LNCaP clone FGC (cell line): ENCODE measurements at regions not wholly inside any gene's neighbourhood (a gene's known extent, or its start where the extent isn't known, plus 50 kb on each side); places are given as distances from the start of the nearest gene placed in this dataset.

Experiments
- DNase-seq: peaks from one replicate; pipeline ENCODE4 v3.0.0-alpha.2; 2011; ENCODE audit warnings: low read depth
- H3K4me3 ChIP-seq: 2 replicates; pipeline ENCODE4 v1.5.1; 2011; ENCODE audit warnings: mild to moderate bottlenecking, low read depth, low read length, control low read depth
- TF ChIP-seq, protein P1 (sequence below): IDR thresholded peaks from 2 replicates; pipeline ENCODE4 v1.5.1; 2012; ENCODE audit warnings: mild to moderate bottlenecking; ENCODE audit not compliant: control insufficient read depth, insufficient read depth; ENCODE audit errors: extremely low read depth

DNA sequence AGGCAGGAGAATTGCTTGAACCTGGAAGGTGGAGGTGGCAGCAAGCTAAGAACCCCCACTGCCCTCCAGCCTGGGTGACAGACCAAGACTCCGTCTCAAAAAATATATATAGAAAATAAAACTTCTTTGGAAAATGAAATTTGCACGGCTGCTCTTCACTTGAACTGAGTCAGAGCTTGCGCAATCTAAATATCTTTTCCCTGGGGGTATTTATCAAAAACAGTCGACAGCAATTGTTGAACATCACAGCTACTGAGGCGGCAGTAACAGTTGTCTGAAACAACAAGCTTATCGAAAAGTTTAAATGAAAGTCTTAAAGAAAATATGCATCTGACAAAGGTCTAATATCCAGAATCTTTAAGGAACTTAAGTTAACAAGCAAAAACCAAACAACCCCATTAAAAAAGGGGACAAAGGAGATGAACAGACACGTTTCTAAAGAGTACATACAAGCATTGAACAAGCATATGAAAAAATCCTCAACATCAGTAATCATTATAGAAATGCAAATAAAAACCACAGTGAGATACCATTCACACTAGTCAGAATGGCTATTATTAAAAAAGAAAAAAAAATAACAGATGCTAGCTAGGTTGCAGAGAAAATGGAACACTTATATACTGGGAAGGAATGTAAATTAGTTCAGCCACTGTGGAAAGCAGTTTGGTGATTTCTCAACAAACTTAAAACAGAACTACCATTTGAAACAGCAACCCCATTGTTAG, 153.6 kb upstream of the CDH9 start:
- TF ChIP-seq, protein P1, sequence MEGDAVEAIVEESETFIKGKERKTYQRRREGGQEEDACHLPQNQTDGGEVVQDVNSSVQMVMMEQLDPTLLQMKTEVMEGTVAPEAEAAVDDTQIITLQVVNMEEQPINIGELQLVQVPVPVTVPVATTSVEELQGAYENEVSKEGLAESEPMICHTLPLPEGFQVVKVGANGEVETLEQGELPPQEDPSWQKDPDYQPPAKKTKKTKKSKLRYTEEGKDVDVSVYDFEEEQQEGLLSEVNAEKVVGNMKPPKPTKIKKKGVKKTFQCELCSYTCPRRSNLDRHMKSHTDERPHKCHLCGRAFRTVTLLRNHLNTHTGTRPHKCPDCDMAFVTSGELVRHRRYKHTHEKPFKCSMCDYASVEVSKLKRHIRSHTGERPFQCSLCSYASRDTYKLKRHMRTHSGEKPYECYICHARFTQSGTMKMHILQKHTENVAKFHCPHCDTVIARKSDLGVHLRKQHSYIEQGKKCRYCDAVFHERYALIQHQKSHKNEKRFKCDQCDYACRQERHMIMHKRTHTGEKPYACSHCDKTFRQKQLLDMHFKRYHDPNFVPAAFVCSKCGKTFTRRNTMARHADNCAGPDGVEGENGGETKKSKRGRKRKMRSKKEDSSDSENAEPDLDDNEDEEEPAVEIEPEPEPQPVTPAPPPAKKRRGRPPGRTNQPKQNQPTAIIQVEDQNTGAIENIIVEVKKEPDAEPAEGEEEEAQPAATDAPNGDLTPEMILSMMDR = no peak
- no peak overlapping the region for H3K4me3 ChIP-seq
- no peak for DNase-seq

DNA sequence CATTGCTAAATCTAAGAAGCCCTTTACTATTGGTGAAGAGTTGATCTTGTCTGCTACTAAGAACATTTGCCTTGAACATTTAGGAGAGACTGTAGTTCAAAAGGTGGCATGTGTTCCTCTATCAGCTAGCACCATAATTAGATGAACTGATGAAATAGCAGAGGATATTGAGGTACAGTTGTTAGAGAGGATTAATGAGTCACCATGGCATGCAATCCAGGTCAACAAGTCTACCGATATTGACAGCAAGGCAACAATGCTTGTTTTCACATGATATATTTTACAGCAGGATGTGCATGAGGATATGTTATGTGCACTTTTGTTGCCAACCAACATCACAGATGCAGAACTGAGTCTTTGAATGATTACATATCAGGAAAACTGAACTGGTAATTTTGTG, 134.3 kb upstream of the CDH9 start:
- no peak for DNase-seq
- TF ChIP-seq, protein P1 = no peak
- H3K4me3 ChIP-seq = no peak overlapping the region

DNA sequence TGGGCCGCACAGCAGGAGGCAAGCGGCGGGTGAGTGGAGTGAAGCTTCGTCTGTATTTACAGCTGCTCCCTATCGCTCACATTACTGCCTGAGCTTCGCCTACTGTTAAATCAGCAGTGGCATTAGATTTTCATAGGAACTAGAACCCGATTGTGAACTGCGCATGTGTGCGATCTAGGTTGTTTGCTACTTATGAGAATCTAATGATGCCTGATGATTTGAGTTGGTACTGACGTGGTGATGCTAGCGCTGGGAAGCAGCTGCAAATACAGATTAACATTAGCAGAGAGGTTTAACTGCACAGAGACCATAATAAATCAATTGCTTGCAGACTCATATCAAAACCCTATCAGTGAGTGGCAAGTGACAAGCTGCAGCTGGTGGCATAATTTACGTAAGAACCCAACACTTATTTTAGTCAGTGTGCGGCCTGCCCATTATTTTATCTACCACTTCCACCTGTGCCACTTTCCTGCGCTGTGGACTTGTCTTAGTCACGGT, 133.4 kb upstream of the CDH9 start:
- TF ChIP-seq, protein P1 = no peak
- DNase-seq = no peak
- H3K4me3 ChIP-seq = no peak overlapping the region

DNA sequence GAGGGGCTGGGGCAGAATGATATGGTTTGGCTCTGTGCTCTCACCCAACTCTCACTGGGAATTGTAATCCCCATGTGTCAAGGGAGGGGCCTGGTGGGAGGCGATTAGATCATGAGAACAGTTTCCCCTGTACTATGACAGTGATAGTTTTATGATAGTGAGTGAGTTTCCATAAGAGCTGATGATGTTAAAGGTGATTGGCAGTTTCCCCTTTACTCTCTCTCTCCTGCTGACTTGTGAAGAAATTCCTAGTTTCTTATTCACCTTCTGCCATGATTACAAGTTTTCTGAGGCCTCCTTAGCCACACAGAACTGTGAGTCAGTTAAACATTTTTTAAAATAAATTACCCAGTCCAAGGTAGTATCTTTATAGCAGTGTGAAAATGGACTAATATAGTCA, 120.4 kb upstream of the CDH9 start:
- TF ChIP-seq, protein P1 = no peak
- no peak overlapping the region for H3K4me3 ChIP-seq
- DNase-seq = no peak

DNA sequence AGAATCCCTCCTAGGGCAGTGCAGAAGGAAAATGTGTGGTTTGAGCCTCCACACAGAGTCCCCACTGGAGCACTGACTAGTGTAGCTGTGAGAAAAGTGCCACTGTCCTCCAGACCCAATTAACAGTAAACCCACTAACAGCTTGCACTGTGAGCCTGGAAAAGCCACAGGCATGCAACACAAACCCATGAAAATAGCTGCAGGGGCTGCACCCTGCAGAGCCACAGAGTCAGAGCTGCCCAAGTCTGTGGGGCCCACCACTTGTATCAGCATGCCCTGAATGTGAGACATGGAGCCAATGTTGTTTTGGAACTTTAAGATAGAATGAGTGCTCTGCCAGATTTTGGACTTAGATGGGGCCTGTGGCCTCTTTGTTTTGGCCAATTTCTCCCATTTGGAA, 119.8 kb upstream of the CDH9 start:
- DNase-seq = no peak
- TF ChIP-seq, protein P1 = no peak
- no peak overlapping the region for H3K4me3 ChIP-seq

DNA sequence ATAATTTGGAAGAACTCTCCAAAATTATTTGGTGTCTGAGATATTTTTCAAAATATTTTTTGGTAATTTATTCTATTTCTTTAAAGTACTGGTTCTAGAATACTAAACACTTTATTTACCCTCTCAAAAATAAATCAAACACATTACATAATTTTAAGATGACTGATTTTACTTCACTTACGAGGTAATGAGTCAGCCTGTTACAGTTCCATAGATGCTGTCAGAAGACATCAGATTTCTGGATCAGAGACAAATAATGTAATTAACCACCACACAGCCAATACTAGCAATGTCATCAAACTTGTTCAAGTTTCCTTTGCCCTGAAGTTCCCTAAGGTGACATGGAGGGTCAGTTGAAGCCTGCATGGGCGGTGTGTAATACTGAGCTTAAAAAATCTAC, 106.1 kb upstream of the CDH9 start:
- no peak overlapping the region for H3K4me3 ChIP-seq
- TF ChIP-seq, protein P1 = no peak
- DNase-seq = no peak

DNA sequence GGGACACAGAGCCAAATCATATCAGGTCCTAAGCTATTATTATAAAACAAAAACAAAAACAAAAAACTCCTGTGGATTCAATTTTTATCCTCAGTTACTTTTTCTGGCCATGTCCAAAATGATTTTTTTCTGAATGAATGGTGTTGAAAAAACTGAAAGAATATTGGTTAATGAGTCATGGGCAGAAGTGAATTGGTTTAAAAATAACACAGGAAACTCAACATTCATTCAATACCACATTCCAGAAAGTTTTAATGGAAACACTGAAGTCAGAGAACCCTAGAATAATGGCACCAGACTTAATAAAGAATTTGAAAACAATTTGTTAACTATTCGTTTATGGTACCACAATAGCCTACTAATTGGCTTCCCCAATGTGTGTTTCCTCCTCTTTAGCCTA, 102.4 kb upstream of the CDH9 start:
- no peak for DNase-seq
- H3K4me3 ChIP-seq = no peak overlapping the region

More for the DNA sequence above, 102.4 kb upstream of the CDH9 start:
- TF ChIP-seq, protein P1 = no peak
